Keratinocyte (primary cell): ENCODE measurements at regions not wholly inside any gene's neighbourhood (a gene's known extent, or its start where the extent isn't known, plus 50 kb on each side); places are given as distances from the start of the nearest gene placed in this dataset.

ENCODE experiments used
- DNase-seq: peaks from one replicate; pipeline ENCODE4 v3.0.0-alpha.2; 2011; ENCODE audit warnings: low read depth, missing footprints, low spot score
- FAIRE-seq: peaks from 2 replicates; lab custom pipeline; 2011; peaks lifted over from hg19 to GRCh38; lab: Jason Lieb, UNC
- H2AFZ ChIP-seq: 2 replicates; pipeline ENCODE4 v1.6.0; 2012; ENCODE audit warnings: low read length, control low read depth, inconsistent platforms; ENCODE audit not compliant: control insufficient read depth
- H3K27ac ChIP-seq: 2 replicates; pipeline ENCODE4 v1.5.1; 2011; ENCODE audit warnings: low read length; ENCODE audit not compliant: control insufficient read depth, insufficient read depth
- H3K27me3 ChIP-seq: 3 replicates; pipeline ENCODE4 v1.6.0; 2011; ENCODE audit warnings: low read length; ENCODE audit not compliant: control insufficient read depth, insufficient read depth; ENCODE audit errors: extremely low read depth
- H3K36me3 ChIP-seq, 2 experiments: 2 replicates in 1 of 2; 3 replicates in 1 of 2; pipeline ENCODE4 v1.5.1; 2011; ENCODE audit warnings: low read length in 2 of 2, mild to moderate bottlenecking in 1 of 2; ENCODE audit not compliant: control insufficient read depth in 2 of 2, insufficient read depth in 2 of 2; ENCODE audit errors: extremely low read depth in 1 of 2
- H3K4me1 ChIP-seq: 3 replicates; pipeline ENCODE4 v1.5.1; 2011; ENCODE audit warnings: low read length; ENCODE audit not compliant: control insufficient read depth, insufficient read depth; ENCODE audit errors: extremely low read depth
- H3K4me2 ChIP-seq: 3 replicates; pipeline ENCODE4 v1.6.0; 2011; ENCODE audit warnings: low read depth, low read length; ENCODE audit not compliant: control insufficient read depth, insufficient read depth; ENCODE audit errors: extremely low read depth
- H3K4me3 ChIP-seq, 3 experiments: fragments of 200-600 bp in 1 of 3; sonication (generic) in 1 of 3; 2 replicates in 2 of 3; 3 replicates in 1 of 3; pipeline ENCODE4 v1.5.1; 2011 to 2016; ENCODE audit warnings: low read length in 3 of 3, mild to moderate bottlenecking in 3 of 3, control low read depth in 2 of 3, inconsistent platforms in 1 of 3, low read depth in 1 of 3, mixed read lengths in 1 of 3, mixed run types in 1 of 3, moderate library complexity in 1 of 3; ENCODE audit not compliant: control insufficient read depth in 2 of 3, insufficient read depth in 2 of 3; ENCODE audit errors: extremely low read depth in 1 of 3
- H3K79me2 ChIP-seq: 2 replicates; pipeline ENCODE4 v1.6.0; 2012; ENCODE audit warnings: low read length; ENCODE audit not compliant: control insufficient read depth, insufficient read depth
- H3K9ac ChIP-seq: 3 replicates; pipeline ENCODE4 v1.6.0; 2011; ENCODE audit warnings: low read length; ENCODE audit not compliant: control insufficient read depth, insufficient read depth; ENCODE audit errors: extremely low read depth
- H3K9me1 ChIP-seq: 3 replicates; pipeline ENCODE4 v1.6.0; 2011; ENCODE audit warnings: low read length; ENCODE audit not compliant: control insufficient read depth, insufficient read depth; ENCODE audit errors: extremely low read depth
- H3K9me3 ChIP-seq: 2 replicates; pipeline ENCODE4 v1.5.1; 2012; ENCODE audit warnings: low read depth, low read length; ENCODE audit not compliant: control insufficient read depth
- H4K20me1 ChIP-seq: 3 replicates; pipeline ENCODE4 v1.6.0; 2011; ENCODE audit warnings: low read length; ENCODE audit not compliant: control insufficient read depth, insufficient read depth; ENCODE audit errors: extremely low read depth
- EZH2 ChIP-seq: IDR thresholded peaks from one replicate; pipeline ENCODE4 v1.6.1; 2012; ENCODE audit warnings: inconsistent platforms, mild to moderate bottlenecking, low read length, moderate library complexity
- dilution Hi-C: fragments of 300-500 bp; cut with MboI; formaldehyde crosslinking; loops from one replicate; pipeline ENCODE4 v1.7.0; 2020; ENCODE audit warnings: low sequenced_read_pairs; ENCODE audit not compliant: extremely low pct_ligation_motif_present
- TF ChIP-seq, protein P1 (sequence below), 3 experiments: IDR thresholded peaks in 1 of 3; conservative IDR thresholded peaks in 1 of 3; optimal IDR thresholded peaks in 1 of 3; 2 replicates in 2 of 3; 3 replicates in 1 of 3; pipeline versions ENCODE3 to v1.5.1; 2011; ENCODE audit warnings: low read length in 3 of 3, mild to moderate bottlenecking in 3 of 3, moderate library complexity in 2 of 3, control low read depth in 1 of 3, inconsistent platforms in 1 of 3; ENCODE audit not compliant: insufficient read depth in 2 of 3; ENCODE audit errors: extremely low read depth in 1 of 3

GRCh38 chr2:41152318-41152717, 700.4 kb upstream of the SLC8A1 start:
- H3K27me3 ChIP-seq: no peaks in the 10 kb centered on the region
- no peaks in the 10 kb centered on the region for H4K20me1 ChIP-seq
- no peaks in the 10 kb centered on the region for H3K79me2 ChIP-seq
- dilution Hi-C loops: no loop called here
- no peak overlapping the region for H2AFZ ChIP-seq
- no peak for TF ChIP-seq EZH2
- TF ChIP-seq, protein P1, sequence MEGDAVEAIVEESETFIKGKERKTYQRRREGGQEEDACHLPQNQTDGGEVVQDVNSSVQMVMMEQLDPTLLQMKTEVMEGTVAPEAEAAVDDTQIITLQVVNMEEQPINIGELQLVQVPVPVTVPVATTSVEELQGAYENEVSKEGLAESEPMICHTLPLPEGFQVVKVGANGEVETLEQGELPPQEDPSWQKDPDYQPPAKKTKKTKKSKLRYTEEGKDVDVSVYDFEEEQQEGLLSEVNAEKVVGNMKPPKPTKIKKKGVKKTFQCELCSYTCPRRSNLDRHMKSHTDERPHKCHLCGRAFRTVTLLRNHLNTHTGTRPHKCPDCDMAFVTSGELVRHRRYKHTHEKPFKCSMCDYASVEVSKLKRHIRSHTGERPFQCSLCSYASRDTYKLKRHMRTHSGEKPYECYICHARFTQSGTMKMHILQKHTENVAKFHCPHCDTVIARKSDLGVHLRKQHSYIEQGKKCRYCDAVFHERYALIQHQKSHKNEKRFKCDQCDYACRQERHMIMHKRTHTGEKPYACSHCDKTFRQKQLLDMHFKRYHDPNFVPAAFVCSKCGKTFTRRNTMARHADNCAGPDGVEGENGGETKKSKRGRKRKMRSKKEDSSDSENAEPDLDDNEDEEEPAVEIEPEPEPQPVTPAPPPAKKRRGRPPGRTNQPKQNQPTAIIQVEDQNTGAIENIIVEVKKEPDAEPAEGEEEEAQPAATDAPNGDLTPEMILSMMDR (optimal IDR thresholded peaks at IDR 0.05 in 1 of 3, IDR thresholded peaks at IDR 0.05 in 1 of 3, conservative IDR thresholded peaks at IDR 0.05 in 1 of 3; ENCODE audit: extremely low read depth in 1 of 3, insufficient read depth in 2 of 3, low read length in 3 of 3): no peak
- no peaks in the 10 kb centered on the region for H3K9me3 ChIP-seq
- H3K4me3 ChIP-seq: no peak overlapping the region
- no peak overlapping the region for H3K9ac ChIP-seq
- no peak overlapping the region for H3K4me2 ChIP-seq
- H3K36me3 ChIP-seq: no peaks in the 10 kb centered on the region
- FAIRE-seq (no peak), DNase-seq (no peak)
- no peaks in the 10 kb centered on the region for H3K4me1 ChIP-seq
- H3K9me1 ChIP-seq: no peaks in the 10 kb centered on the region
- no peak overlapping the region for H3K27ac ChIP-seq

- DNase-seq (no peak), FAIRE-seq (no peak)
- Histone ChIP-seq H3K4me3 (no peak overlapping the region), H3K36me3 (no peaks in the 10 kb centered on the region), H3K9ac (no peak overlapping the region), H3K27ac (no peak overlapping the region), H3K9me1 (no peaks in the 10 kb centered on the region), H3K9me3 (no peaks in the 10 kb centered on the region), H3K4me2 (no peak overlapping the region), H3K4me1 (no peaks in the 10 kb centered on the region), H2AFZ (no peak overlapping the region), H3K27me3 (no peaks in the 10 kb centered on the region), H3K79me2 (no peaks in the 10 kb centered on the region), H4K20me1 (no peaks in the 10 kb centered on the region)
- dilution Hi-C loops: no loop called here
- no peak for TF ChIP-seq EZH2
- TF ChIP-seq, protein P1 (optimal IDR thresholded peaks at IDR 0.05 in 1 of 3, IDR thresholded peaks at IDR 0.05 in 1 of 3, conservative IDR thresholded peaks at IDR 0.05 in 1 of 3; ENCODE audit: extremely low read depth in 1 of 3, insufficient read depth in 2 of 3, low read length in 3 of 3): no peak
Measured at GRCh38 chr2:41160439-41160838, 708.5 kb upstream of the SLC8A1 start.
